ENCODE measurements at regions not wholly inside any gene's neighbourhood (a gene's known extent, or its start where the extent isn't known, plus 50 kb on each side); places are given as distances from the start of the nearest gene placed in this dataset.

GRCh38 chr4:31573554-31573953, 853.4 kb downstream of the PCDH7 start:
- Histone ChIP-seq H3K4me3 (ENCODE audit: low read length, poor library complexity, severe bottlenecking) (no peak overlapping the region), H3K4me2 (ENCODE audit: low read depth, low read length, poor library complexity, severe bottlenecking) (no peak overlapping the region), H3K27me3 (ENCODE audit: insufficient read depth, low read length, poor library complexity, severe bottlenecking) (no peaks in the 10 kb centered on the region), H3K36me3 (ENCODE audit: insufficient read depth, low read length) (no peaks in the 10 kb centered on the region), H3K9me2 (replicated peaks; ENCODE audit: low read depth, low read length) (no peaks in the 10 kb centered on the region; the same call in 1 of the 2 replicates), H4K20me1 (ENCODE audit: insufficient read depth, low read length, poor library complexity, severe bottlenecking) (no peaks in the 10 kb centered on the region), H2AFZ (ENCODE audit: low read length) (no peak overlapping the region), H3K9ac (ENCODE audit: low read depth, low read length, poor library complexity, severe bottlenecking) (no peak overlapping the region), H3K4me1 (ENCODE audit: insufficient read depth, low read length, poor library complexity, severe bottlenecking) (no peaks in the 10 kb centered on the region), H3K9me3 (ENCODE audit: insufficient read depth, low read depth, low read length) (no peaks in the 10 kb centered on the region; the same call in 1 of the 2 replicates), H3K79me2 (ENCODE audit: insufficient read depth, low read length) (no peaks in the 10 kb centered on the region), H3F3A (ENCODE audit: low read depth) (no peaks in the 10 kb centered on the region)
- no peak for TF ChIP-seq EZH2phosphoT487 (IDR thresholded peaks at IDR 0.05; ENCODE audit: borderline replicate concordance)
- TF ChIP-seq CTCF (conservative IDR thresholded peaks at IDR 0.05; ENCODE audit: low read length): no peak

GRCh38 chr4:31575504-31575903, 855.3 kb downstream of the PCDH7 start:
- Histone ChIP-seq H3F3A (ENCODE audit: low read depth) (no peaks in the 10 kb centered on the region), H3K4me2 (ENCODE audit: low read depth, low read length, poor library complexity, severe bottlenecking) (no peak overlapping the region), H3K4me3 (ENCODE audit: low read length, poor library complexity, severe bottlenecking) (no peak overlapping the region), H3K9me2 (replicated peaks; ENCODE audit: low read depth, low read length) (no peaks in the 10 kb centered on the region), H3K79me2 (ENCODE audit: insufficient read depth, low read length) (no peaks in the 10 kb centered on the region), H2AFZ (ENCODE audit: low read length) (no peak overlapping the region), H3K4me1 (ENCODE audit: insufficient read depth, low read length, poor library complexity, severe bottlenecking) (no peaks in the 10 kb centered on the region), H3K36me3 (ENCODE audit: insufficient read depth, low read length) (no peaks in the 10 kb centered on the region), H3K27me3 (ENCODE audit: insufficient read depth, low read length, poor library complexity, severe bottlenecking) (no peaks in the 10 kb centered on the region), H3K9me3 (ENCODE audit: insufficient read depth, low read depth, low read length) (no peaks in the 10 kb centered on the region; the same call in 1 of the 2 replicates), H4K20me1 (ENCODE audit: insufficient read depth, low read length, poor library complexity, severe bottlenecking) (no peaks in the 10 kb centered on the region), H3K9ac (ENCODE audit: low read depth, low read length, poor library complexity, severe bottlenecking) (no peak overlapping the region)
- TF ChIP-seq EZH2phosphoT487 (IDR thresholded peaks at IDR 0.05; ENCODE audit: borderline replicate concordance) (no peak), CTCF (conservative IDR thresholded peaks at IDR 0.05; ENCODE audit: low read length) (no peak)

GRCh38 chr4:31580843-31581242, 860.7 kb downstream of the PCDH7 start:
- Histone ChIP-seq H3K9ac (ENCODE audit: low read depth, low read length, poor library complexity, severe bottlenecking) (no peak overlapping the region), H3K4me2 (ENCODE audit: low read depth, low read length, poor library complexity, severe bottlenecking) (no peak overlapping the region)
- TF ChIP-seq EZH2phosphoT487 (IDR thresholded peaks at IDR 0.05; ENCODE audit: borderline replicate concordance) (no peak), CTCF (conservative IDR thresholded peaks at IDR 0.05; ENCODE audit: low read length) (no peak)

More at GRCh38 chr4:31580843-31581242, 860.7 kb downstream of the PCDH7 start:
- H3K4me3 ChIP-seq (ENCODE audit: low read length, poor library complexity, severe bottlenecking): no peak overlapping the region
- H3K36me3 ChIP-seq (ENCODE audit: insufficient read depth, low read length): no peaks in the 10 kb centered on the region
- no peaks in the 10 kb centered on the region for H4K20me1 ChIP-seq (ENCODE audit: insufficient read depth, low read length, poor library complexity, severe bottlenecking)
- H2AFZ ChIP-seq (ENCODE audit: low read length): no peak overlapping the region
- no peaks in the 10 kb centered on the region for H3K9me2 ChIP-seq (replicated peaks; ENCODE audit: low read depth, low read length)
- no peaks in the 10 kb centered on the region for H3K27me3 ChIP-seq (ENCODE audit: insufficient read depth, low read length, poor library complexity, severe bottlenecking)
- no peaks in the 10 kb centered on the region for H3K4me1 ChIP-seq (ENCODE audit: insufficient read depth, low read length, poor library complexity, severe bottlenecking)
- no peaks in the 10 kb centered on the region; the same call in 1 of the 2 replicates for H3K9me3 ChIP-seq (ENCODE audit: insufficient read depth, low read depth, low read length)
- H3K79me2 ChIP-seq (ENCODE audit: insufficient read depth, low read length): no peaks in the 10 kb centered on the region
- H3F3A ChIP-seq (ENCODE audit: low read depth): no peaks in the 10 kb centered on the region

Measured in Loucy (cell line).